K562 (cell line): ENCODE measurements at regions not wholly inside any gene's neighbourhood (a gene's known extent, or its start where the extent isn't known, plus 50 kb on each side); places are given as distances from the start of the nearest gene placed in this dataset.
A peak's percentile ranks its signal among the peaks of the same experiment; 100 is the strongest.

Experiments
- ATAC-seq: fragments of 200-7000 bp; cut with Tn5 transposase; 3 replicates; pipeline ENCODE4 v1.9.1; 2020; ENCODE audit warnings: moderate library complexity
- BruUV-seq: library from RNA; stranded (reverse); fragments of 400-500 nt; replicated peaks from 2 replicates; lab custom pipeline; 2021; lab: Mats Ljungman, UMichigan
- CTCF ChIA-PET: fragments of 300-600 bp; formaldehyde crosslinking; extraction: SDS; loops from one replicate; lab custom pipeline; 2021; ENCODE audit warnings: low intra/inter-chr PET ratio; lab: Yijun Ruan, JAX
- POLR2A ChIA-PET: fragments of 300-600, 350-650 bp; sonication (Branson Sonifier 250); formaldehyde crosslinking; extraction: SDS; loops from one replicate; lab custom pipeline; 2021; ENCODE audit warnings: antibody characterized with exemption, inconsistent platforms; lab: Yijun Ruan, JAX
- DNase-seq, 4 experiments: peaks; one replicate each; pipeline versions ENCODE4 v3.0.0 to v3.0.0-alpha.2; 2011 to 2018; ENCODE audit warnings: low spot score in 3 of 4, mixed read lengths in 3 of 4; ENCODE audit errors: extremely low read depth in 1 of 4
- FAIRE-seq: peaks from 2 replicates; lab custom pipeline; 2011; peaks lifted over from hg19 to GRCh38; lab: Jason Lieb, UNC
- H2AFZ ChIP-seq: 2 replicates; pipeline ENCODE4 v1.6.0; 2011; ENCODE audit warnings: low read depth, low read length, control low read depth, inconsistent platforms
- H3K27ac ChIP-seq: fragments of 200-600 bp; 3 replicates; pipeline ENCODE4 v1.8.0; 2011; ENCODE audit warnings: low read depth, mild to moderate bottlenecking, control low read depth, inconsistent platforms, low read length, moderate library complexity, mixed read lengths; ENCODE audit errors: extremely low read depth
- H3K27me3 ChIP-seq, 2 experiments: fragments of 300-600 bp in 1 of 2; 2 replicates in 1 of 2; 3 replicates in 1 of 2; pipeline versions ENCODE4 v1.6.0 to v1.8.0; 2011; ENCODE audit warnings: inconsistent platforms in 2 of 2, low read length in 2 of 2, mild to moderate bottlenecking in 1 of 2, mixed read lengths in 1 of 2, moderate library complexity in 1 of 2; ENCODE audit not compliant: control insufficient read depth in 2 of 2, insufficient read depth in 2 of 2
- H3K36me3 ChIP-seq: fragments of 300-600 bp; 3 replicates; pipeline ENCODE4 v1.8.0; 2011; ENCODE audit warnings: mild to moderate bottlenecking, low read length, inconsistent platforms; ENCODE audit not compliant: control insufficient read depth, insufficient read depth
- H3K4me1 ChIP-seq, 2 experiments: fragments of 200-600 bp in 1 of 2; replicated peaks in 1 of 2; 2 replicates in 1 of 2; 3 replicates in 1 of 2; pipeline versions ENCODE4 v1.5.1 to v1.8.0; 2011; ENCODE audit warnings: inconsistent platforms in 2 of 2, low read length in 2 of 2, mild to moderate bottlenecking in 1 of 2, mixed read lengths in 1 of 2, moderate library complexity in 1 of 2; ENCODE audit not compliant: control insufficient read depth in 2 of 2, insufficient read depth in 2 of 2
- H3K4me2 ChIP-seq: 2 replicates; pipeline ENCODE4 v1.6.1; 2011; ENCODE audit warnings: low read length, control low read depth, inconsistent platforms, mixed read lengths; ENCODE audit not compliant: insufficient read depth
- H3K4me3 ChIP-seq: fragments of 200-600 bp; sonication (generic), shearing (Covaris generic); 2 replicates; pipeline ENCODE4 v1.5.1; 2016; ENCODE audit warnings: control low read depth, inconsistent platforms
- H3K79me2 ChIP-seq: fragments of 200-600 bp; 3 replicates; pipeline ENCODE4 v1.8.0; 2011; ENCODE audit warnings: low read length, inconsistent platforms; ENCODE audit not compliant: control insufficient read depth, insufficient read depth
- H3K9ac ChIP-seq, 2 experiments: 2 replicates each; pipeline versions ENCODE4 v1.6.0 to v1.6.1; 2011; ENCODE audit warnings: low read depth in 2 of 2, low read length in 2 of 2, control low read depth in 1 of 2, inconsistent platforms in 1 of 2, mild to moderate bottlenecking in 1 of 2, mixed read lengths in 1 of 2; ENCODE audit not compliant: insufficient read depth in 1 of 2
- H3K9me1 ChIP-seq: one replicate; pipeline ENCODE4 v1.6.0; 2011; ENCODE audit warnings: inconsistent platforms, mild to moderate bottlenecking, low read length, moderate library complexity; ENCODE audit not compliant: control insufficient read depth, insufficient read depth
- H3K9me3 ChIP-seq: replicated peaks from 2 replicates; pipeline ENCODE4 v1.5.1; 2011; ENCODE audit warnings: low read depth, low read length, inconsistent platforms; ENCODE audit not compliant: control insufficient read depth, insufficient read depth
- H4K20me1 ChIP-seq: replicated peaks from 2 replicates; pipeline ENCODE4 v1.6.1; 2011; ENCODE audit warnings: low read length, inconsistent platforms, mixed read lengths; ENCODE audit not compliant: control insufficient read depth, insufficient read depth
- ARID2 ChIP-seq: fragments of 450-650 bp; IDR thresholded peaks from 2 replicates; pipeline ENCODE4 v1.6.1; 2017; ENCODE audit warnings: antibody characterized with exemption, mild to moderate bottlenecking
- E2F6 ChIP-seq, 2 experiments: IDR thresholded peaks; 2 replicates each; pipeline ENCODE4 v1.6.1; 2011; ENCODE audit warnings: borderline replicate concordance in 1 of 2, control low read depth in 1 of 2, low read depth in 1 of 2, low read length in 1 of 2, mild to moderate bottlenecking in 1 of 2, mixed read lengths in 1 of 2, moderate library complexity in 1 of 2; ENCODE audit not compliant: insufficient read depth in 1 of 2, insufficient read length in 1 of 2, poor library complexity in 1 of 2, severe bottlenecking in 1 of 2; ENCODE audit errors: extremely low read depth in 1 of 2
- GTF2F1 ChIP-seq: IDR thresholded peaks from 2 replicates; pipeline ENCODE4 v1.6.1; 2011; ENCODE audit warnings: low read depth, low read length, improper control_type of control experiment
- MAZ ChIP-seq, 2 experiments: fragments of 450-650 bp in 1 of 2; sonication (generic) in 1 of 2; formaldehyde crosslinking; IDR thresholded peaks in 1 of 2; conservative IDR thresholded peaks in 1 of 2; 2 replicates each; pipeline versions ENCODE4 v1.4.0 to v1.5.0; 2020; ENCODE audit warnings: mild to moderate bottlenecking in 1 of 2, missing genetic modification reagents in 1 of 2
- NCOA1 ChIP-seq: fragments of 450-650 bp; IDR thresholded peaks from 2 replicates; pipeline ENCODE4 v1.6.1; 2016; ENCODE audit warnings: low read depth
- NR4A1 ChIP-seq, 2 experiments: fragments of 250-450 bp in 1 of 2; fragments of 450-650 bp in 1 of 2; sonication (Bioruptor Pico) in 1 of 2; IDR thresholded peaks; 2 replicates each; pipeline versions ENCODE4 v1.4.0 to v1.6.1; 2016 to 2020; ENCODE audit warnings: mild to moderate bottlenecking in 2 of 2, missing compliant biosample characterization in 1 of 2, missing genetic modification characterization in 1 of 2, moderate library complexity in 1 of 2
- PCBP1 ChIP-seq: fragments of 200-400 bp; formaldehyde crosslinking; IDR thresholded peaks from 2 replicates; pipeline ENCODE4 v1.6.1; 2018; ENCODE audit warnings: mild to moderate bottlenecking, low read depth, low read length; ENCODE audit not compliant: poor library complexity, severe bottlenecking
- PCBP2 ChIP-seq: fragments of 200-400 bp; formaldehyde crosslinking; IDR thresholded peaks from 2 replicates; pipeline ENCODE4 v1.6.1; 2018; ENCODE audit warnings: low read length, low read depth, mild to moderate bottlenecking, moderate library complexity; ENCODE audit not compliant: poor library complexity, severe bottlenecking
- PHB2 ChIP-seq: fragments of 450-650 bp; IDR thresholded peaks from 2 replicates; pipeline ENCODE4 v1.6.1; 2017; ENCODE audit warnings: low read depth
- PTRF ChIP-seq: fragments of 450-650 bp; IDR thresholded peaks from 2 replicates; pipeline ENCODE4 v1.6.1; 2016; ENCODE audit warnings: mild to moderate bottlenecking, missing genetic modification characterization, missing compliant biosample characterization
- RBM14 ChIP-seq: fragments of 200-400 bp; formaldehyde crosslinking; IDR thresholded peaks from 2 replicates; pipeline ENCODE4 v1.6.1; 2018; ENCODE audit warnings: low read depth, mild to moderate bottlenecking, low read length, moderate library complexity, borderline replicate concordance; ENCODE audit not compliant: insufficient read depth
- SMARCE1 ChIP-seq: fragments of 450-650 bp; IDR thresholded peaks from 2 replicates; pipeline ENCODE4 v1.7.1; 2016; ENCODE audit warnings: mild to moderate bottlenecking
- XRCC3 ChIP-seq: fragments of 450-650 bp; IDR thresholded peaks from 2 replicates; pipeline ENCODE4 v1.6.1; 2017; ENCODE audit warnings: mild to moderate bottlenecking, moderate library complexity
- WGBS: fragments of 100-300 bp; shearing (Covaris generic); methylation state at CpG from one replicate; pipeline ENCODE4 v1.1.6; 2016; ENCODE audit warnings: low coverage, mixed read lengths; ENCODE audit not compliant: insufficient coverage; ENCODE audit errors: missing lambda C conversion rate; 5-methylcytosine and 5-hydroxymethylcytosine counted together
- in situ Hi-C: fragments of 300-500 bp; cut with MboI; formaldehyde crosslinking; loops from 4 replicates; pipeline ENCODE4 v1.15.0; 2018; ENCODE audit warnings: inconsistent platforms, mixed read lengths
- intact Hi-C: fragments of 100-400 bp; cut with micrococcal nuclease; formaldehyde crosslinking; loops from 2 replicates; pipeline ENCODE4 v1.14.2; 2022
- TF ChIP-seq, protein P1 (sequence below), 3 experiments: fragments of 200-800 bp in 1 of 3; sonication (Bioruptor generic) in 1 of 3; sonication (generic) in 1 of 3; formaldehyde crosslinking in 1 of 3; IDR thresholded peaks; 2 replicates each; pipeline versions ENCODE4 v1.6.1 to v1.8.0; 2016 to 2022; ENCODE audit warnings: mild to moderate bottlenecking in 2 of 3, missing compliant biosample characterization in 2 of 3, missing genetic modification characterization in 2 of 3, missing genetic modification reagents in 1 of 3
- TF ChIP-seq, protein P2 (sequence below): sonication (generic); IDR thresholded peaks from 2 replicates; pipeline ENCODE4 v1.6.1; 2016

- Histone ChIP-seq H3K4me1 (no peaks in the 10 kb centered on the region), H4K20me1 (no peaks in the 10 kb centered on the region; the same call in 1 of the 2 replicates), H3K4me2 (no peak overlapping the region), H3K9me3 (no peaks in the 10 kb centered on the region), H2AFZ (no peak overlapping the region), H3K27ac (no peak overlapping the region), H3K9ac (no peak overlapping the region), H3K4me3 (no peak overlapping the region), H3K36me3 (no peaks in the 10 kb centered on the region), H3K9me1 (no peaks in the 10 kb centered on the region), H3K79me2 (no peaks in the 10 kb centered on the region), H3K27me3 (0 out of 5 replicates have a peak, but pooled peaks cover 0 to 5% of the 10 kb centered on the region in 2 experiments)
- 6% methylated on average over 1 of the region's 2 CpGs for WGBS
- POLR2A ChIA-PET = interaction anchor here (0.6 kb wide), 1 partner anchor 236 kb away, joined by 3 read pairs; no protein-coding TSS in a partner anchor
- DNase-seq (no peak), FAIRE-seq (no peak), ATAC-seq (no peak)
- in situ Hi-C loops (no loop called here), intact Hi-C loops (no loop called here)
- BruUV-seq = no TSS peak
- CTCF ChIA-PET = no interaction called here
- TF ChIP-seq ARID2 (no peak), PCBP1 (peak; percentile 38), PTRF (tag) (no peak), NCOA1 (no peak), E2F6 (IDR thresholded peaks at IDR 0.05; ENCODE audit: borderline replicate concordance in 1 of 2, extremely low read depth in 1 of 2, insufficient read depth in 1 of 2, insufficient read length in 1 of 2, low read depth in 1 of 2, low read length in 1 of 2, poor library complexity in 1 of 2, severe bottlenecking in 1 of 2) (no peak), SMARCE1 (no peak), PCBP2 (peak; percentile 78), RBM14 (no peak), XRCC3 (no peak), MAZ (CRISPR knock-in tag; conservative IDR thresholded peaks at IDR 0.05 in 1 of 2, IDR thresholded peaks at IDR 0.05 in 1 of 2) (no peak), PHB2 (no peak), NR4A1 (CRISPR knock-in tag; IDR thresholded peaks at IDR 0.05) (no peak), NR4A1 (tag; IDR thresholded peaks at IDR 0.05) (no peak), GTF2F1 (no peak)
- TF ChIP-seq, protein P1, sequence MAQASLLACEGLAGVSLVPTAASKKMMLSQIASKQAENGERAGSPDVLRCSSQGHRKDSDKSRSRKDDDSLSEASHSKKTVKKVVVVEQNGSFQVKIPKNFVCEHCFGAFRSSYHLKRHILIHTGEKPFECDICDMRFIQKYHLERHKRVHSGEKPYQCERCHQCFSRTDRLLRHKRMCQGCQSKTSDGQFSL (CRISPR knock-in tag; IDR thresholded peaks at IDR 0.05) = no peak
- TF ChIP-seq, protein P1 (tag; IDR thresholded peaks at IDR 0.05) = no peak
- TF ChIP-seq, protein P2, sequence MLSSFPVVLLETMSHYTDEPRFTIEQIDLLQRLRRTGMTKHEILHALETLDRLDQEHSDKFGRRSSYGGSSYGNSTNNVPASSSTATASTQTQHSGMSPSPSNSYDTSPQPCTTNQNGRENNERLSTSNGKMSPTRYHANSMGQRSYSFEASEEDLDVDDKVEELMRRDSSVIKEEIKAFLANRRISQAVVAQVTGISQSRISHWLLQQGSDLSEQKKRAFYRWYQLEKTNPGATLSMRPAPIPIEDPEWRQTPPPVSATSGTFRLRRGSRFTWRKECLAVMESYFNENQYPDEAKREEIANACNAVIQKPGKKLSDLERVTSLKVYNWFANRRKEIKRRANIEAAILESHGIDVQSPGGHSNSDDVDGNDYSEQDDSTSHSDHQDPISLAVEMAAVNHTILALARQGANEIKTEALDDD = no peak
Observed at GRCh38 chr6:165905744-165906143, 242.7 kb upstream of the PDE10A start.
